ENCODE measurements at regions not wholly inside any gene's neighbourhood (a gene's known extent, or its start where the extent isn't known, plus 50 kb on each side); places are given as distances from the start of the nearest gene placed in this dataset.
A peak's percentile ranks its signal among the peaks of the same experiment; 100 is the strongest.

DNA sequence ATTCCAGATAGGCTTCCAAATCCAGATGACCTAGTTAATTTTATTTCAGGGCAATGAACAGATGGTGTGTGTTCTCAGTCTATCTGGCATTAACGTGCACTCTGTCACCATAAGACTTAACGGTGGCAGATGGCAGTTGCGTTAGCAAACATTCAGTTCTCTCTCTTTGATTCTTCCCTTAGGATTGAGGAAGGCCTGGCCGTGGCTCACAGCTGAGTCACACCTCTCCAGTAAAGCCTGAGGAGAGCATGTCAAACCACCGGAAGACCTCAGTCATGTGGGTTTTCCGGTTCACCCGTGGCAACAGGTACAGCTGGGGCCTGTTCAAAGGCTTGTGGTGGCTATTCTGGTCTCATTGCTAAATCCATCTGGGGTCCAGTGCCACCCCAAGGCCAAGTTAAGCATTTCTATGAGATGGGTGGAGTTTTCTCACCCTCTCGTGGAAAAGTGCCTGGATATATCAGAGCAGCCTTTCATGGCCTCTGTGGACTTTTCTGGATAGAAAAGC is 545.1 kb upstream of the ATP2B1 start (continued):
- TF ChIP-seq NFYB (IDR thresholded peaks at IDR 0.05; ENCODE audit: insufficient read depth, low read depth, low read length) (no peak), IRF3 (IDR thresholded peaks at IDR 0.05) (no peak), SMARCA5 (IDR thresholded peaks at IDR 0.05) (no peak), CBX5 (IDR thresholded peaks at IDR 0.05; ENCODE audit: low read depth) (peak; percentile 94), BMI1 (IDR thresholded peaks at IDR 0.05; ENCODE audit: borderline replicate concordance) (no peak), SIN3A (IDR thresholded peaks at IDR 0.05; ENCODE audit: low read depth, low read length) (no peak), ZBTB40 (IDR thresholded peaks at IDR 0.05; ENCODE audit: borderline replicate concordance) (no peak), CREB1 (IDR thresholded peaks at IDR 0.05; ENCODE audit: low read depth) (peak; percentile 50; the same call in 1 of the 2 replicates), SUZ12 (IDR thresholded peaks at IDR 0.05; ENCODE audit: unreplicated experiment) (no peak), HDAC2 (IDR thresholded peaks at IDR 0.05) (no peak)
- TF ChIP-seq, protein P1, sequence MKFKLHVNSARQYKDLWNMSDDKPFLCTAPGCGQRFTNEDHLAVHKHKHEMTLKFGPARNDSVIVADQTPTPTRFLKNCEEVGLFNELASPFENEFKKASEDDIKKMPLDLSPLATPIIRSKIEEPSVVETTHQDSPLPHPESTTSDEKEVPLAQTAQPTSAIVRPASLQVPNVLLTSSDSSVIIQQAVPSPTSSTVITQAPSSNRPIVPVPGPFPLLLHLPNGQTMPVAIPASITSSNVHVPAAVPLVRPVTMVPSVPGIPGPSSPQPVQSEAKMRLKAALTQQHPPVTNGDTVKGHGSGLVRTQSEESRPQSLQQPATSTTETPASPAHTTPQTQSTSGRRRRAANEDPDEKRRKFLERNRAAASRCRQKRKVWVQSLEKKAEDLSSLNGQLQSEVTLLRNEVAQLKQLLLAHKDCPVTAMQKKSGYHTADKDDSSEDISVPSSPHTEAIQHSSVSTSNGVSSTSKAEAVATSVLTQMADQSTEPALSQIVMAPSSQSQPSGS (IDR thresholded peaks at IDR 0.05; ENCODE audit: low read length) = peak; percentile 83
- TF ChIP-seq, protein P2, sequence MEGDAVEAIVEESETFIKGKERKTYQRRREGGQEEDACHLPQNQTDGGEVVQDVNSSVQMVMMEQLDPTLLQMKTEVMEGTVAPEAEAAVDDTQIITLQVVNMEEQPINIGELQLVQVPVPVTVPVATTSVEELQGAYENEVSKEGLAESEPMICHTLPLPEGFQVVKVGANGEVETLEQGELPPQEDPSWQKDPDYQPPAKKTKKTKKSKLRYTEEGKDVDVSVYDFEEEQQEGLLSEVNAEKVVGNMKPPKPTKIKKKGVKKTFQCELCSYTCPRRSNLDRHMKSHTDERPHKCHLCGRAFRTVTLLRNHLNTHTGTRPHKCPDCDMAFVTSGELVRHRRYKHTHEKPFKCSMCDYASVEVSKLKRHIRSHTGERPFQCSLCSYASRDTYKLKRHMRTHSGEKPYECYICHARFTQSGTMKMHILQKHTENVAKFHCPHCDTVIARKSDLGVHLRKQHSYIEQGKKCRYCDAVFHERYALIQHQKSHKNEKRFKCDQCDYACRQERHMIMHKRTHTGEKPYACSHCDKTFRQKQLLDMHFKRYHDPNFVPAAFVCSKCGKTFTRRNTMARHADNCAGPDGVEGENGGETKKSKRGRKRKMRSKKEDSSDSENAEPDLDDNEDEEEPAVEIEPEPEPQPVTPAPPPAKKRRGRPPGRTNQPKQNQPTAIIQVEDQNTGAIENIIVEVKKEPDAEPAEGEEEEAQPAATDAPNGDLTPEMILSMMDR (IDR thresholded peaks at IDR 0.05 in 2 of 3, conservative IDR thresholded peaks at IDR 0.05 in 1 of 3; ENCODE audit: control insufficient read depth in 2 of 3, extremely low read depth in 1 of 3, insufficient read depth in 1 of 3, low read depth in 3 of 3, low read length in 3 of 3) = peak; percentile 39 to 47 (median 39); a peak in 5 of 6 replicates
- TF ChIP-seq, protein P3, sequence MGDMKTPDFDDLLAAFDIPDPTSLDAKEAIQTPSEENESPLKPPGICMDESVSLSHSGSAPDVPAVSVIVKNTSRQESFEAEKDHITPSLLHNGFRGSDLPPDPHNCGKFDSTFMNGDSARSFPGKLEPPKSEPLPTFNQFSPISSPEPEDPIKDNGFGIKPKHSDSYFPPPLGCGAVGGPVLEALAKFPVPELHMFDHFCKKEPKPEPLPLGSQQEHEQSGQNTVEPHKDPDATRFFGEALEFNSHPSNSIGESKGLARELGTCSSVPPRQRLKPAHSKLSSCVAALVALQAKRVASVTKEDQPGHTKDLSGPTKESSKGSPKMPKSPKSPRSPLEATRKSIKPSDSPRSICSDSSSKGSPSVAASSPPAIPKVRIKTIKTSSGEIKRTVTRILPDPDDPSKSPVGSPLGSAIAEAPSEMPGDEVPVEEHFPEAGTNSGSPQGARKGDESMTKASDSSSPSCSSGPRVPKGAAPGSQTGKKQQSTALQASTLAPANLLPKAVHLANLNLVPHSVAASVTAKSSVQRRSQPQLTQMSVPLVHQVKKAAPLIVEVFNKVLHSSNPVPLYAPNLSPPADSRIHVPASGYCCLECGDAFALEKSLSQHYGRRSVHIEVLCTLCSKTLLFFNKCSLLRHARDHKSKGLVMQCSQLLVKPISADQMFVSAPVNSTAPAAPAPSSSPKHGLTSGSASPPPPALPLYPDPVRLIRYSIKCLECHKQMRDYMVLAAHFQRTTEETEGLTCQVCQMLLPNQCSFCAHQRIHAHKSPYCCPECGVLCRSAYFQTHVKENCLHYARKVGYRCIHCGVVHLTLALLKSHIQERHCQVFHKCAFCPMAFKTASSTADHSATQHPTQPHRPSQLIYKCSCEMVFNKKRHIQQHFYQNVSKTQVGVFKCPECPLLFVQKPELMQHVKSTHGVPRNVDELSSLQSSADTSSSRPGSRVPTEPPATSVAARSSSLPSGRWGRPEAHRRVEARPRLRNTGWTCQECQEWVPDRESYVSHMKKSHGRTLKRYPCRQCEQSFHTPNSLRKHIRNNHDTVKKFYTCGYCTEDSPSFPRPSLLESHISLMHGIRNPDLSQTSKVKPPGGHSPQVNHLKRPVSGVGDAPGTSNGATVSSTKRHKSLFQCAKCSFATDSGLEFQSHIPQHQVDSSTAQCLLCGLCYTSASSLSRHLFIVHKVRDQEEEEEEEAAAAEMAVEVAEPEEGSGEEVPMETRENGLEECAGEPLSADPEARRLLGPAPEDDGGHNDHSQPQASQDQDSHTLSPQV (IDR thresholded peaks at IDR 0.05) = no peak

All from GM12878 (cell line).